Transverse colon (tissue), 4 donors: ENCODE measurements at regions not wholly inside any gene's neighbourhood (a gene's known extent, or its start where the extent isn't known, plus 50 kb on each side); places are given as distances from the start of the nearest gene placed in this dataset.
"Not testable (repeated sequence)": the region's sequence is repeated elsewhere in the genome, so short reads cannot be mapped to it uniquely, and the experiment has no call there.

Experiments used
- DNase-seq: peaks from one replicate; pipeline ENCODE4 v3.0.0-alpha.2; 2019
- H3K27ac ChIP-seq, 4 donors: fragments of 200-600 bp; sonication (generic); 2 replicates each; pipeline ENCODE4 v1.5.1; 2016 to 2018; ENCODE audit warnings: inconsistent platforms in 4 of 4
- H3K27me3 ChIP-seq: fragments of 200-600 bp; sonication (generic); 2 replicates; pipeline ENCODE4 v1.5.1; 2017; ENCODE audit warnings: inconsistent platforms
- H3K36me3 ChIP-seq, 4 donors: fragments of 200-600 bp; sonication (generic); 2 replicates each; pipeline ENCODE4 v1.5.1; 2017 to 2019; ENCODE audit warnings: inconsistent platforms in 4 of 4
- H3K4me1 ChIP-seq, 4 donors: fragments of 200-600 bp; sonication (generic); 2 replicates each; pipeline ENCODE4 v1.5.1; 2017 to 2020; ENCODE audit warnings: inconsistent platforms in 4 of 4
- H3K4me3 ChIP-seq, 4 donors: fragments of 200-600 bp; sonication (generic); 1 replicate in 1 of 4; 2 replicates in 3 of 4; pipeline versions ENCODE4 v1.5.1 to v1.6.1; 2017 to 2019; ENCODE audit warnings: inconsistent platforms in 4 of 4
- H3K9me3 ChIP-seq, 2 donors: fragments of 200-600 bp; sonication (generic); 2 replicates each; pipeline ENCODE4 v1.5.1; 2017 to 2019; ENCODE audit warnings: inconsistent platforms in 2 of 2
- EP300 ChIP-seq: sonication (generic); formaldehyde crosslinking; IDR thresholded peaks from one replicate; pipeline ENCODE4 v1.6.1; 2017; ENCODE audit warnings: antibody characterized with exemption, low read depth
- POLR2A ChIP-seq: fragments of 450-650 bp; IDR thresholded peaks from one replicate; pipeline ENCODE4 v1.6.1; 2016; ENCODE audit warnings: antibody characterized with exemption, mild to moderate bottlenecking, moderate library complexity
- POLR2AphosphoS5 ChIP-seq, 3 donors: sonication (generic); formaldehyde crosslinking; IDR thresholded peaks; one replicate each; pipeline ENCODE4 v1.6.1; 2016; ENCODE audit warnings: antibody characterized with exemption in 3 of 3
- WGBS, 2 donors: methylation state at CpG; one replicate each; pipeline ENCODE4 v1.1.5; 2018; ENCODE audit warnings: low coverage in 1 of 2; 5-methylcytosine and 5-hydroxymethylcytosine counted together
- in situ Hi-C, 4 donors: fragments of 200-750 bp; cut with MboI; loops; one replicate each; pipeline versions ENCODE4 v1.15.0 to v1.15.1; 2017; ENCODE audit warnings: low sequenced_read_pairs in 3 of 4, low pct_ligation_motif_present in 1 of 4, low pct_unique_long_range_greater_than_20kb in 1 of 4
- intact Hi-C: fragments of 100-400 bp; cut with DNase I; formaldehyde crosslinking; loops from one replicate; pipeline ENCODE4 v1.15.1; 2023; ENCODE audit warnings: low total_unique reads
- TF ChIP-seq, protein P1 (sequence below), 5 experiments: fragments of 200-600 bp in 3 of 5; fragments of 450-650 bp in 2 of 5; sonication (generic) in 3 of 5; IDR thresholded peaks; 1 replicate in 2 of 5; 2 replicates in 3 of 5; pipeline ENCODE4 v1.5.1; 2016 to 2017; ENCODE audit warnings: antibody characterized with exemption in 5 of 5, inconsistent platforms in 3 of 5, mild to moderate bottlenecking in 2 of 5, moderate library complexity in 1 of 5

GRCh38 chr12:76178452-76178851, 94.0 kb upstream of the NAP1L1 start:
- Histone ChIP-seq H3K27me3 (no peaks in the 10 kb centered on the region), H3K9me3 (no peaks in the 10 kb centered on the region), H3K4me1 (no peaks in the 10 kb centered on the region), H3K36me3 (no peaks in the 10 kb centered on the region), H3K27ac (no peak overlapping the region), H3K4me3 (no peak overlapping the region)
- no peak for DNase-seq
- in situ Hi-C loops, result no loop called here
- no peak for TF ChIP-seq POLR2AphosphoS5 (IDR thresholded peaks at IDR 0.05)
- TF ChIP-seq, protein P1, sequence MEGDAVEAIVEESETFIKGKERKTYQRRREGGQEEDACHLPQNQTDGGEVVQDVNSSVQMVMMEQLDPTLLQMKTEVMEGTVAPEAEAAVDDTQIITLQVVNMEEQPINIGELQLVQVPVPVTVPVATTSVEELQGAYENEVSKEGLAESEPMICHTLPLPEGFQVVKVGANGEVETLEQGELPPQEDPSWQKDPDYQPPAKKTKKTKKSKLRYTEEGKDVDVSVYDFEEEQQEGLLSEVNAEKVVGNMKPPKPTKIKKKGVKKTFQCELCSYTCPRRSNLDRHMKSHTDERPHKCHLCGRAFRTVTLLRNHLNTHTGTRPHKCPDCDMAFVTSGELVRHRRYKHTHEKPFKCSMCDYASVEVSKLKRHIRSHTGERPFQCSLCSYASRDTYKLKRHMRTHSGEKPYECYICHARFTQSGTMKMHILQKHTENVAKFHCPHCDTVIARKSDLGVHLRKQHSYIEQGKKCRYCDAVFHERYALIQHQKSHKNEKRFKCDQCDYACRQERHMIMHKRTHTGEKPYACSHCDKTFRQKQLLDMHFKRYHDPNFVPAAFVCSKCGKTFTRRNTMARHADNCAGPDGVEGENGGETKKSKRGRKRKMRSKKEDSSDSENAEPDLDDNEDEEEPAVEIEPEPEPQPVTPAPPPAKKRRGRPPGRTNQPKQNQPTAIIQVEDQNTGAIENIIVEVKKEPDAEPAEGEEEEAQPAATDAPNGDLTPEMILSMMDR (IDR thresholded peaks at IDR 0.05), result no peak
- TF ChIP-seq EP300, result no peak
- no peak for TF ChIP-seq POLR2A
- intact Hi-C loops, result no loop called here
- WGBS, 2 donors, result 83 to 88% methylated on average over 3 of the region's 3 CpGs

GRCh38 chr12:76177821-76178220, 93.3 kb upstream of the NAP1L1 start:
- no peak overlapping the region for H3K4me3 ChIP-seq
- H3K36me3 ChIP-seq, result no peaks in the 10 kb centered on the region
- no peaks in the 10 kb centered on the region for H3K4me1 ChIP-seq
- H3K9me3 ChIP-seq, result no peaks in the 10 kb centered on the region
- no peak overlapping the region for H3K27ac ChIP-seq
- TF ChIP-seq POLR2AphosphoS5 (IDR thresholded peaks at IDR 0.05), result no peak
- TF ChIP-seq, protein P1 (IDR thresholded peaks at IDR 0.05), result no peak
- no peak for TF ChIP-seq EP300
- TF ChIP-seq POLR2A, result no peak
- H3K27me3 ChIP-seq, result no peaks in the 10 kb centered on the region
- intact Hi-C loops (no loop called here), in situ Hi-C loops (no loop called here)
- DNase-seq, result no peak
- WGBS, 2 donors, result 89 to 100% methylated on average over 2 to 4 of the region's 4 CpGs

DNA sequence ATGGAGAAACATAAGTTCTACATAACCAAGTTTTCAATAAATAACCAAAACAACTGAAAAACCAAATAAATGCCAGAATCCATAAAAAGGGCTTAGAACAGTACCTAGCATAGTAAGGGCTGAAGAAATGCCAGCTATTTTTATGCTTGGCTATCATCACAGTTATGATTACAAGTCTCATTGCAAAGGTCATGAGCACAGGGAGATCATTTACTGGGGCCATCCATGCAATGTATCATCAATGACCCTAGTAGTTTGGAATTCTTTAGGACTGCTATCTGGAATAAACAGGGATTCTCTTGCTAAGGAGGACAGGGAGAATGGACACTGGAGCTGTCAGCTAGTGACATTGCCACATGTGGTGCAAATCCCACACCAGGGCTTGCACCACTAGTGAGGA, 92.5 kb upstream of the NAP1L1 start:
- Histone ChIP-seq H3K4me3 (no peak overlapping the region), H3K4me1 (no peaks in the 10 kb centered on the region), H3K27ac (no peak overlapping the region), H3K36me3 (no peaks in the 10 kb centered on the region), H3K9me3 (no peaks in the 10 kb centered on the region), H3K27me3 (no peaks in the 10 kb centered on the region)
- intact Hi-C loops (no loop called here), in situ Hi-C loops (no loop called here)
- no peak for TF ChIP-seq POLR2A
- no peak for TF ChIP-seq POLR2AphosphoS5 (IDR thresholded peaks at IDR 0.05)
- TF ChIP-seq EP300, result no peak
- TF ChIP-seq, protein P1 (IDR thresholded peaks at IDR 0.05), result no peak
- DNase-seq, result no peak

DNA sequence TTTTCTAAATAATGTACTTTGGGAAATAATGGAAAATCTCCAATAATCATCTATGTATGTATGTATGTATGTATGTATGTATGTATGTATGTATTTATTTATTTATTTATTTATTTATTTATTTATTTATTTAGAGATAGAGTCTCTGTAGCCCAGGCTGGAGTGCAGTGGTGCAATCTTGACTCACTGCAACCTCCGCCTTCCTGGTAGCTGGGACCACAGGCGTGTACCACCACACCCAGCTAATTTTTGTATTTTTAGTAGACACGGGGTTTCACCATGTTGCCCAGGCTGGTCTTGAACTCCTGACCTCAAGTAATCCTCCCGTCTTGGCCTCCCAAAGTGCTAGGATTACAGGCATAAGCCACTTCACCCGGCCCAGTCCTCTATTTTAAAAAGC, 91.5 kb upstream of the NAP1L1 start:
- H3K36me3 ChIP-seq, H3K4me1 ChIP-seq, H3K4me3 ChIP-seq, H3K27me3 ChIP-seq, H3K9me3 ChIP-seq, DNase-seq, H3K27ac ChIP-seq, intact Hi-C loops, in situ Hi-C loops: not testable (repeated sequence)
- 66 to 79% methylated on average over 4 to 5 of the region's 5 CpGs for WGBS, 2 donors

GRCh38 chr12:76173756-76174155, 89.3 kb upstream of the NAP1L1 start:
- in situ Hi-C loops, result no loop called here
- no peaks in the 10 kb centered on the region for H3K27me3 ChIP-seq
- H3K9me3 ChIP-seq, result no peaks in the 10 kb centered on the region
- no peaks in the 10 kb centered on the region for H3K4me1 ChIP-seq
- no peaks in the 10 kb centered on the region for H3K36me3 ChIP-seq
- TF ChIP-seq POLR2A (no peak), POLR2AphosphoS5 (IDR thresholded peaks at IDR 0.05) (no peak), EP300 (no peak)
- TF ChIP-seq, protein P1 (IDR thresholded peaks at IDR 0.05), result no peak
- WGBS, 2 donors, result 82 to 90% methylated on average over 5 of the region's 5 CpGs
- H3K27ac ChIP-seq, result no peak overlapping the region
- no peak overlapping the region for H3K4me3 ChIP-seq
- intact Hi-C loops, result no loop called here
- DNase-seq, result no peak
